Loucy (cell line): ENCODE measurements at regions not wholly inside any gene's neighbourhood (a gene's known extent, or its start where the extent isn't known, plus 50 kb on each side); places are given as distances from the start of the nearest gene placed in this dataset.

ENCODE experiments used
- EZH2phosphoT487 ChIP-seq: fragments of 200-600 bp; IDR thresholded peaks from 2 replicates; pipeline ENCODE4 v1.6.1; 2018; ENCODE audit warnings: antibody characterized with exemption, mild to moderate bottlenecking, moderate library complexity, borderline replicate concordance
- TF ChIP-seq, protein P1 (sequence below): fragments of 200-600 bp; sonication (generic); conservative IDR thresholded peaks from 2 replicates; pipeline ENCODE4 v1.5.1; 2014; ENCODE audit warnings: mild to moderate bottlenecking, antibody characterized with exemption, low read length

DNA sequence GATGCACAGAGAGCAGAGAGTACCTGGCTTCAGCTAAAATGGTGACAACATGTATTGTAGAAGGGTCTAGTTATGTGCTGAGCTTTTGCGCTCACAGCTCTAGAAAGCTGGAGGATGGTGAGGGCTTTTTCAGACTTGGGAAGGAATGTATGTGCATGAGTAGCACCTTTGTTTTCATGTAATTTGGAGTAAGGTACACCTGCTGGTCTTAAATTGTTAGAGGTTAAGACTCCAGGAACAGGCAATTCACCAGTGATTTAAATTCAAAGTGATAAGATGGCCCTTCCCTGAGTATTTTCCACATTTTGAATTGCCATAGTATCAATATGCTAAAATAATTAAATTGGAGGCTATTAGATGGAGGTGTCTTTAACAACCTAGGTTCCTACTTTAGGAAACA, 436.4 kb upstream of the GOLIM4 start:
- TF ChIP-seq, protein P1, sequence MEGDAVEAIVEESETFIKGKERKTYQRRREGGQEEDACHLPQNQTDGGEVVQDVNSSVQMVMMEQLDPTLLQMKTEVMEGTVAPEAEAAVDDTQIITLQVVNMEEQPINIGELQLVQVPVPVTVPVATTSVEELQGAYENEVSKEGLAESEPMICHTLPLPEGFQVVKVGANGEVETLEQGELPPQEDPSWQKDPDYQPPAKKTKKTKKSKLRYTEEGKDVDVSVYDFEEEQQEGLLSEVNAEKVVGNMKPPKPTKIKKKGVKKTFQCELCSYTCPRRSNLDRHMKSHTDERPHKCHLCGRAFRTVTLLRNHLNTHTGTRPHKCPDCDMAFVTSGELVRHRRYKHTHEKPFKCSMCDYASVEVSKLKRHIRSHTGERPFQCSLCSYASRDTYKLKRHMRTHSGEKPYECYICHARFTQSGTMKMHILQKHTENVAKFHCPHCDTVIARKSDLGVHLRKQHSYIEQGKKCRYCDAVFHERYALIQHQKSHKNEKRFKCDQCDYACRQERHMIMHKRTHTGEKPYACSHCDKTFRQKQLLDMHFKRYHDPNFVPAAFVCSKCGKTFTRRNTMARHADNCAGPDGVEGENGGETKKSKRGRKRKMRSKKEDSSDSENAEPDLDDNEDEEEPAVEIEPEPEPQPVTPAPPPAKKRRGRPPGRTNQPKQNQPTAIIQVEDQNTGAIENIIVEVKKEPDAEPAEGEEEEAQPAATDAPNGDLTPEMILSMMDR, result no peak
- TF ChIP-seq EZH2phosphoT487, result no peak
